ENCODE measurements at regions not wholly inside any gene's neighbourhood (a gene's known extent, or its start where the extent isn't known, plus 50 kb on each side); places are given as distances from the start of the nearest gene placed in this dataset.
"Not testable (repeated sequence)": the region's sequence is repeated elsewhere in the genome, so short reads cannot be mapped to it uniquely, and the experiment has no call there.

GRCh38 chr1:55792870-55793269 lies 577.7 kb upstream of the USP24 start:
- Mint-ChIP-seq H3K4me1 (ENCODE audit: insufficient read depth, unreplicated experiment) (no peaks in the 10 kb centered on the region), H3K36me3 (ENCODE audit: insufficient read depth, unreplicated experiment) (no peaks in the 10 kb centered on the region), H3K27me3 (ENCODE audit: insufficient read depth, unreplicated experiment) (no peaks in the 10 kb centered on the region), H3K9me3 (ENCODE audit: unreplicated experiment) (no peaks in the 10 kb centered on the region), H3K27ac (ENCODE audit: low read depth, unreplicated experiment) (no peak overlapping the region), H3K4me3 (ENCODE audit: unreplicated experiment) (no peak overlapping the region)
- intact Hi-C loops (cut with micrococcal nuclease): no loop called here
- CTCF ChIA-PET: interaction anchor here (1.0 kb wide), 1 partner anchor 11 kb away, joined by 3 read pairs; no protein-coding TSS in a partner anchor
- no TSS peak for BruUV-seq (replicated peaks)
- POLR2A ChIA-PET: interaction anchor here (0.5 to 0.7 kb wide), 2 partner anchors 44 to 185 kb away, joined by 3 read pairs; no protein-coding TSS in a partner anchor
- TF ChIP-seq, protein P1, sequence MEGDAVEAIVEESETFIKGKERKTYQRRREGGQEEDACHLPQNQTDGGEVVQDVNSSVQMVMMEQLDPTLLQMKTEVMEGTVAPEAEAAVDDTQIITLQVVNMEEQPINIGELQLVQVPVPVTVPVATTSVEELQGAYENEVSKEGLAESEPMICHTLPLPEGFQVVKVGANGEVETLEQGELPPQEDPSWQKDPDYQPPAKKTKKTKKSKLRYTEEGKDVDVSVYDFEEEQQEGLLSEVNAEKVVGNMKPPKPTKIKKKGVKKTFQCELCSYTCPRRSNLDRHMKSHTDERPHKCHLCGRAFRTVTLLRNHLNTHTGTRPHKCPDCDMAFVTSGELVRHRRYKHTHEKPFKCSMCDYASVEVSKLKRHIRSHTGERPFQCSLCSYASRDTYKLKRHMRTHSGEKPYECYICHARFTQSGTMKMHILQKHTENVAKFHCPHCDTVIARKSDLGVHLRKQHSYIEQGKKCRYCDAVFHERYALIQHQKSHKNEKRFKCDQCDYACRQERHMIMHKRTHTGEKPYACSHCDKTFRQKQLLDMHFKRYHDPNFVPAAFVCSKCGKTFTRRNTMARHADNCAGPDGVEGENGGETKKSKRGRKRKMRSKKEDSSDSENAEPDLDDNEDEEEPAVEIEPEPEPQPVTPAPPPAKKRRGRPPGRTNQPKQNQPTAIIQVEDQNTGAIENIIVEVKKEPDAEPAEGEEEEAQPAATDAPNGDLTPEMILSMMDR (IDR thresholded peaks at IDR 0.05; ENCODE audit: unreplicated experiment): no peak
- no peak for DNase-seq (ENCODE audit: unreplicated experiment)

- intact Hi-C loops (cut with micrococcal nuclease): no loop called here
These were observed 574.3 kb upstream of the USP24 start for GRCh38 chr1:55789466-55789865.

DNA sequence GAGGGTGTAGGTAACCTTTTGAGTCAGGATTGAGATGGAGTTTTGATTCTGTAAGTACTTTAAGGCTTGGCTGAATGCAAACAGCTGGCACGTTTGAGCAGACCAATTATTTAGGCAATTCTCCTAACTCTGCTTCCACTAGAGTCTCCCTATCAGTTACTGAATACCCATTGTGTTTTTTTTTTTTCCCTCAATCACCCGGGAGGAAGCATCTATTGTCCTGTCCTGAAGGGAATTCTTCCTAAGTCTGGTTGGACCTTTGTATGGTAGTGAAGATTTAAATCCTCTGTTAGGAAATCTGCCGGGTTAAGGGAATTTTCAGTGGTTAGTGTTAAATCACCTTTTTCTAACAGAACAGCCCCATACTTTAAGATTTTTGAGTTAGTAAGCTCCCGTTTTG lies 571.2 kb upstream of the USP24 start:
- H3K4me1 Mint-ChIP-seq (ENCODE audit: insufficient read depth, unreplicated experiment): peaks cover 12% of the 10 kb centered on the region
- no peak overlapping the region for H3K4me3 Mint-ChIP-seq (ENCODE audit: unreplicated experiment)
- no peaks in the 10 kb centered on the region for H3K36me3 Mint-ChIP-seq (ENCODE audit: insufficient read depth, unreplicated experiment)
- TF ChIP-seq, protein P1 (IDR thresholded peaks at IDR 0.05; ENCODE audit: unreplicated experiment): no peak
- no TSS peak for BruUV-seq (replicated peaks)
- no peaks in the 10 kb centered on the region for H3K27me3 Mint-ChIP-seq (ENCODE audit: insufficient read depth, unreplicated experiment)
- intact Hi-C loops (cut with micrococcal nuclease): no loop called here
- no peaks in the 10 kb centered on the region for H3K9me3 Mint-ChIP-seq (ENCODE audit: unreplicated experiment)
- DNase-seq (ENCODE audit: unreplicated experiment): no peak
- H3K27ac Mint-ChIP-seq (ENCODE audit: low read depth, unreplicated experiment): no peak overlapping the region
- ChIA-PET POLR2A (no interaction called here), CTCF (no interaction called here)

More at GRCh38 chr1:55789466-55789865, 574.3 kb upstream of the USP24 start:
- H3K9me3 Mint-ChIP-seq (ENCODE audit: unreplicated experiment): no peaks in the 10 kb centered on the region
- DNase-seq (ENCODE audit: unreplicated experiment): no peak
- no peak overlapping the region for H3K27ac Mint-ChIP-seq (ENCODE audit: low read depth, unreplicated experiment)
- H3K36me3 Mint-ChIP-seq (ENCODE audit: insufficient read depth, unreplicated experiment): no peaks in the 10 kb centered on the region
- ChIA-PET POLR2A (no interaction called here), CTCF (no interaction called here)
- TF ChIP-seq, protein P1 (IDR thresholded peaks at IDR 0.05; ENCODE audit: unreplicated experiment): no peak
- no peaks in the 10 kb centered on the region for H3K27me3 Mint-ChIP-seq (ENCODE audit: insufficient read depth, unreplicated experiment)
- no TSS peak for BruUV-seq (replicated peaks)
- H3K4me1 Mint-ChIP-seq (ENCODE audit: insufficient read depth, unreplicated experiment): no peaks in the 10 kb centered on the region
- H3K4me3 Mint-ChIP-seq (ENCODE audit: unreplicated experiment): no peak overlapping the region

GRCh38 chr1:55784941-55785450 lies 569.8 kb upstream of the USP24 start:
- H3K27me3 Mint-ChIP-seq (ENCODE audit: insufficient read depth, unreplicated experiment); H3K36me3 Mint-ChIP-seq (ENCODE audit: insufficient read depth, unreplicated experiment); H3K9me3 Mint-ChIP-seq (ENCODE audit: unreplicated experiment); POLR2A ChIA-PET; H3K27ac Mint-ChIP-seq (ENCODE audit: low read depth, unreplicated experiment); DNase-seq (ENCODE audit: unreplicated experiment); H3K4me3 Mint-ChIP-seq (ENCODE audit: unreplicated experiment); intact Hi-C loops (cut with micrococcal nuclease); CTCF ChIA-PET; BruUV-seq (replicated peaks): not testable (repeated sequence)
- peaks cover 12% of the 10 kb centered on the region for H3K4me1 Mint-ChIP-seq (ENCODE audit: insufficient read depth, unreplicated experiment)

Measured in MCF 10A (cell line).